HG03280 (cell line): ENCODE measurements at regions not wholly inside any gene's neighbourhood (a gene's known extent, or its start where the extent isn't known, plus 50 kb on each side); places are given as distances from the start of the nearest gene placed in this dataset.

Source experiments
- ATAC-seq: cut with Tn5 transposase; IDR thresholded peaks from one replicate; pipeline ENCODE4 v1.9.1; 2021; ENCODE audit warnings: mild to moderate bottlenecking, moderate library complexity; ENCODE audit not compliant: unreplicated experiment

- no peak for ATAC-seq
These were observed 540.7 kb downstream of the BCL11B start for GRCh38 chr14:98731286-98731685.

GRCh38 chr14:98731701-98732100 lies 540.3 kb downstream of the BCL11B start:
- no peak for ATAC-seq

DNA sequence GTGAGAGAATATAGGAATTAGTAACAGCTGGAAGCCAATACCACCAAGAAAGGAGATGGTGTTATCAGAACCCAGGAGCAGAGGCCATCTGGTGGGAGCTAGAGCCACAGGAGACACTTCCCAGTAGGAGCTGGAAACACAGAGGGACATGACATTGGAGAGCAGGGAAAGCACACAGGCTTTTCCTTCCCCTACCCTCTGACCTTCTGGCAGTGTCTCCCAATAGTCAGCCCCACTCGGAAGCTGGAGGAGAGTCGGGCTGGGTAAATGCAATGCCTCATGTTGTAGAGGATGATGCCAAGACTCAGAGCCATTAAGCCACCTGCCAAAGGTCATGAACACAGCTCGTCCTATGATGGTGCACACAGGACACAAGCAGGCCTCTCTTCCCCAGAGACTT lies 538.5 kb downstream of the BCL11B start:
- no peak for ATAC-seq

GRCh38 chr14:98736701-98737338 lies 535.2 kb downstream of the BCL11B start:
- ATAC-seq: no peak

- no peak for ATAC-seq
These were observed 530.5 kb downstream of the BCL11B start for GRCh38 chr14:98741523-98741922.

- ATAC-seq: no peak
These were observed 530.0 kb downstream of the BCL11B start for GRCh38 chr14:98742001-98742400.

- ATAC-seq: no peak
These were observed 528.5 kb downstream of the BCL11B start for GRCh38 chr14:98743536-98743935.

DNA sequence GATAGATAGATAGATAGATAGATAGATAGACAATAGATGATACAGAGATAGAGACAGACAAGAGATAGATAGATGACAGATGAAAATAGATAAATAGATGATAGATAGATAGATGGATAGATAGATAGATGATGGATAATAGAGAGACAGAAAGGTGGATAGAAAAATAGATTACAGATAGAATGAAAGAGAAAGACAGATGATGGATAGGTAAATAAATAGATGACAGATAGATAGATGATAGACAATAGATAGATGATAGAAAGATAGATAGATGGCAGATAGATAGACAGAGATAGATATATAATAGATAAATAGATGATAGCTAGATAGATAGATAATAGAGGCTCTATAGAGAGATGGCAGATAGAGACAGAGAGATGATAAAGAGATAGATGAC lies 523.0 kb downstream of the BCL11B start:
- ATAC-seq: no peak

DNA sequence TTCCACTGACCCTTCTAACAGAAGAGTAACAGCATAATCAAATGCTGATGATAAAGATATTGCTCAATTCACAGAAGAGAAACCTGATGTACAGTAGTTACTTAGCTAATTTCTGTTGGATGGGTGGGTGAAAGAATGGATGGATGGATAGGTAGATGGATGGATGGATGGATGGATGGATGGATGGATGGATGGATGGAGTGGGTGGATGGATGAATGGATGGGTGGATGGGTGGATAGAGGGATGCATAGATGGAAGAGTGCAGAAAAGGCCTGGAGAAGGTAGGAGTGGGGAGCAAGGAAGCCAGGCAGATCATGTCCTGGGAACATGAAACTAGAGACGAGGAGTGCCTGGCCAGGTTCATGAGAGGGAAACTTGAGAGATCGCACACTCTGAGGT lies 520.9 kb downstream of the BCL11B start:
- ATAC-seq: no peak

GRCh38 chr14:98752660-98753059 lies 519.3 kb downstream of the BCL11B start:
- ATAC-seq: no peak

DNA sequence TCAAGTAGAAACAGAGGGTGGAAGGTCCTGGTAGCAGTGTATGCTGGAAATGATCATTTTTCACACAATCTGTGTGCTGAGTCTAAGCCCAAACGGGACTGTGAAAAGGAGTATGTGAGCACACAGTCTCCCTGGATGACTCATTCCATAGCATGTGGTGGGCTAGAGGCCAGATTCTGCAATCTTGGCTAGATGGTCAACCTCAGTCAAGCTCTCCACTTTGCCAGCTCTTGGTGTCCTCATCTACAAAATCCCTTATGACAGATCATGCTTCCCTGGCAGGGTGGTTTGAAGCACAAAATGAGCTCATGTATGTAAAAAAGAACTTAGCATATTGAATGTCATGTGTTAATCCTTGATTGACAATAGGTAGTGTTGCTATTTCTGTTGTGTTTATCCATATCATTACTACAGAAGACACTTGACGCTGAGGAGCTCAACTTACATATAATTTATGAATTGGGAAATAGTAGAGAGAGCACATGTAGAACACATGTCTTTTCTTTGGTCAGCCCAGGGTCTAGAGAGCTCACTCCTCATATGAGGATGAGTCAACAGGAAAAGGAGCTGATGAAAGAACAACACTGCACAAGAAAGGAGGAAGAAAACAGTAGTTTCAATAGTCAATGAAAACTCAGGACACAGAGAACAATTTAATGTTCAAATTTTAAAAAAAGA lies 517.5 kb downstream of the BCL11B start:
- ATAC-seq: no peak

DNA sequence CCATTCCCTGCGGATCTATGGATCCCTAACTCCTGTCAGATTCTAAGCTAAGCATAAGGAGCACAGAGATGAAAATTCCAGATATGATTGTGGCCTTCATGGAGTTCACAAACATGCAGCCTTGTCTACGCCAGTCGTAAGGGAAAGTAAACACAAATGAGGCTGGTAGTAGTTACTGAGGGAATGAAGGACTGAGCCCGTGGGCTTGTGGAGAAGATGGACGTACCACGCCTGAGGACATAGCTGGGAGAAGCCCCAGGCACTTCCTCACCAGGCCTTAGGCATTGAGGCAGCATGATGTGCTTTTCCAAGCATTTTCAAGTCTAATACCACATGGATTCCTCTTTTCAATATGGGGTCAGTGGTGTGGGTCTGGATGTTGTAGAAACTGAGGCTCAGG lies 515.2 kb downstream of the BCL11B start:
- no peak for ATAC-seq

- no peak for ATAC-seq
These were observed 513.6 kb downstream of the BCL11B start for GRCh38 chr14:98758440-98758839.

- no peak for ATAC-seq
These were observed 510.0 kb downstream of the BCL11B start for GRCh38 chr14:98761993-98762392.

DNA sequence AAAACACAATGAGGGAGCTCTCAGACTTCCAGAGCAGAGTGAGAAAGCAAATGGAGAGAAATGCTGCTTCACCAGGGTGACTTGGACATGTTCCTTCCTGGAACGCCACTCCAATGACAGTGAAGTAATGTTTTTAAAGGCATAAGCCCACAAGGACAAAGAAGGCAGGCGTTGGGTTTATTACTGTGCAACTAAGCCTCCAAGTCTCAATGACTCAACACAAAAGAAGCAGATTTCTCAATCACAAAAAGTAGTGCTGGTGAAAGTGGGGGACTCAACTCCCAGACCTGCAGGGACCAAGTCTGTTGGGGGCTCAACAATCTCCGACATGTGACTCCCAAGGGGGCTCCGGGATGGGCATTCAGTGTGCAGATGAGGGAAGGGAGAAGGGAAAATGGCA lies 505.2 kb downstream of the BCL11B start:
- no peak for ATAC-seq

DNA sequence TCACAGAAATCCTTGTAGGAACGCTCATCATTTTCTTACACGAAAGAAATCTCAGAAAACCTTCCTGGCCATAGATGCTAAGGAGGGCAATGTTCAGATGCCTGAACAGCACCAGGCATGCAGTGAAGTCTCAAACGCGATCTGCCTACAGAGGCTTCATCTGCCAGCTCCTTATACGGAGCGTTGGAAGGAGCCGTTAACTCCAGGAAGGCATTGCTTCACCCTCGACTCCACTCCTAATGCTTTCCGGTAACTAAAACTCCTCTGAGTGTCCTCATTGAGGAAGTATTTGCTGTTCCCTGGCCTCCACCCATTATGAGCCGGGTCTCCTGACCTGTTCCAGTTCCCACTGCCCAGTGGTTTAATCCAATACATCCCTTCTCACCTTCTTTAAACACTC lies 502.7 kb downstream of the BCL11B start:
- no peak for ATAC-seq

- no peak for ATAC-seq
These were observed 501.8 kb downstream of the BCL11B start for GRCh38 chr14:98770151-98770550.

- no peak for ATAC-seq
These were observed 498.2 kb downstream of the BCL11B start for GRCh38 chr14:98773814-98774213.

GRCh38 chr14:98775892-98776291 lies 496.1 kb downstream of the BCL11B start:
- no peak for ATAC-seq

DNA sequence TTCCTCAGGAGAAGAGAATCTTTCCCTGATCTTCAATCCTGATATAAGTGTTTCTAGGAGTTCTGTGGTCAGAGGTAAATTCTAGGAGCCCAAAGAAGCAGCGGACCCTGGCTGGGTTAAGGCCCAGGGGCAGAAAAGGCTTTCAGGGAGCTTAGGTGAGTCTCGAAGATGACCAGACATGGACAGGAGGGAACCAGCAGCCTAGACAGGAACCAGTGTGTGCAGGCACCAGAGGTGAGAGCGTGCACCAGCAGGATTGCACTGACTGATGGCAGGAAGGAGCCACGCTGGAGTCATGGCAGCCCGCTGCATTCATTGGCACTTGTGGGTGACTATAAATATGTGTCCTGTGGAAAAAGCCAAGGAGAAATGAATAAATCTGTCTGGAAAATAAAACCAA lies 489.9 kb downstream of the BCL11B start:
- no peak for ATAC-seq

GRCh38 chr14:98785578-98785977 lies 486.4 kb downstream of the BCL11B start:
- no peak for ATAC-seq

- no peak for ATAC-seq
These were observed 485.5 kb downstream of the BCL11B start for GRCh38 chr14:98786456-98786855.

GRCh38 chr14:98791661-98792060 lies 480.3 kb downstream of the BCL11B start:
- ATAC-seq: no peak
